NOMO-1 treated with dmso at 0.1 percent for 144 hours (cell line): ENCODE measurements at regions not wholly inside any gene's neighbourhood (a gene's known extent, or its start where the extent isn't known, plus 50 kb on each side); places are given as distances from the start of the nearest gene placed in this dataset.
A peak's percentile ranks its signal among the peaks of the same experiment; 100 is the strongest.
"Not testable (repeated sequence)": the region's sequence is repeated elsewhere in the genome, so short reads cannot be mapped to it uniquely, and the experiment has no call there.

Experiments
- DNase-seq: peaks from one replicate; lab custom pipeline; 2025; ENCODE audit not compliant: unreplicated experiment; lab: John Stamatoyannopoulos, UW

DNA sequence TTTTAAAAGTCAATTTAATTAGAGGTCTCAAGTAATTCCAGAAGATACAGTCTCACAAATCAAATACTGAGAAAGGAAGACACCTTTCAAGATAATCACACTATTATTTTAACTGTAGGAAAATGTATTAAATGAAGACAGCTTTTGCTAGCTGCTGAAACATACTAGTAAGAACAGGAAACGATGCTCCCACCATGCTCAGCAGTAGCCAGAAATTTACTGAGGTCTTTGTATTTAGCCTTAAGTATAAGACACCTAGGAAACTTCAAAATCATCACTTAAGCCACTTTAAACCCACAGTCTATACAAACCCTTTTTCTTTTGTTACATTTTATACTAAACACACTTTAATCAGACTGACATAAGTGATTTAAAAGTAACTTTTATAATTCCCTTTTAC lies 72.7 kb upstream of the NPIPB12 start:
- not testable (repeated sequence) for DNase-seq

DNA sequence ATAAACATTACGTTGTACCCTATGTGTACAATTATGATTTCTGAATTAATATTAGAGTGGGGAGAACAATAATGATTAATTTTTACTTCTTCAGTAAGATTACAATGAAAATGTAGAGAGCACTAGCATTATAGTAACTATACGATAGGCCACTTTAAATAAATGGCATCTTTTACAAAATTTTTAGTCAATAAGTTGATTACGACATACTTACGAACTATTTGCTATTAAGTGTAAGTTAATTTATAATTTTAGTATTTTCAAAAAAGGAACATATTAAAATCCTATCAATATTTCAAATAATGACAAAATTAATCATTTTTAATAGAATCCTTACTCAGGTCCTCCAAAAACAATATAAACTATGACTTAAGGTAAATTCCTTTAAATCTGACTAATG lies 75.6 kb upstream of the NPIPB12 start:
- DNase-seq: not testable (repeated sequence)

DNA sequence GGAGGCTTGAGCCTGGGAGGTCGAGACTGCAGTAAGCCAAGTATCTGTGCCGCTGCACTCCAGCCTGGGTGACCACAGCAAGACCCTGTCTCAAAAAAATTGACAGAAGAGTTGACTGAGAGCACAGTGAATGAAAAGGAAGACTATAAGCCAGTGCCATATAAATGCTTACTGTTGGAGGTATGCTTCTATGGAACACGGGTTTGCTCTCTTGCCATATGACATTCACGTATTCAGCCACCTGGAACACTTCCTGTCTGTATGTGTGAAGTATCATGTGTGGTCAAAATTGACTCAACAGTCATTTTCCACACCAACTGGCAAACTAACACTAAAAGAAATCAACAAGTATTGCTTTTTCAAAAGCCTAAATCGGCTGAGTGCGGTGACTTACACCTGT lies 71.1 kb upstream of the SPN start:
- DNase-seq: not testable (repeated sequence)

DNA sequence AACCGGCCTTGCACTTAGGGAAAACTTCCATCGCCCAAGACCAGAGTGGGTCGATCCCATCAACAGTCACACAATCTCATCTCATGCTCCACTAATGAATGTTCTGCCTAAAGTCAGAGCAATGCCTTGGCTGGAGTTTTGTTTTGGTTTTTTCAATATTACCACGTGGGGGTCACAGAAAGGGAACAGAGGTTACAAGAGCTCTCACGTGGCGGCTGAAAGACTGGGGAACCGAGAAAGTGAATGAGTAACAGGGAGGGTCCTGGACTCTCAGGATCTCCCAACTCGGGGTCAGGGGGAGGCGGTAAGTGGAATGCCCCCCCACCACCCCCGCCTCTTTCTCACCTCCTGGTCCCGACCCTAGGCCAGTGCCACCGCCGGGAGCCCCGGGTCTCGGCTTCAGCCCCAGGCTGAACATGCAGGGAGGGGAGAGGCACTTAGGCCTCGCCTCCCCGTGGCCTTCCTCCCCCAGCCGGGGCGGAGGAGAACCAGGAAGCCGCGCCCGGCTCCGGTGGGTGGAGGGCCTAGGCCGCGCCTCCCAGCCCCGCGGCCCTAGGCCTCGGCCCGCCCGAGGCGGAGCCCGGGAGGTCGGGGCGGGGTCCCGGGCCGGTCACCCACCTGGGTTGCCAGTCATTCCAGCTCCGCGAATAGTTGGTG lies 68.7 kb upstream of the SPN start:
- DNase-seq: not testable (repeated sequence)

DNA sequence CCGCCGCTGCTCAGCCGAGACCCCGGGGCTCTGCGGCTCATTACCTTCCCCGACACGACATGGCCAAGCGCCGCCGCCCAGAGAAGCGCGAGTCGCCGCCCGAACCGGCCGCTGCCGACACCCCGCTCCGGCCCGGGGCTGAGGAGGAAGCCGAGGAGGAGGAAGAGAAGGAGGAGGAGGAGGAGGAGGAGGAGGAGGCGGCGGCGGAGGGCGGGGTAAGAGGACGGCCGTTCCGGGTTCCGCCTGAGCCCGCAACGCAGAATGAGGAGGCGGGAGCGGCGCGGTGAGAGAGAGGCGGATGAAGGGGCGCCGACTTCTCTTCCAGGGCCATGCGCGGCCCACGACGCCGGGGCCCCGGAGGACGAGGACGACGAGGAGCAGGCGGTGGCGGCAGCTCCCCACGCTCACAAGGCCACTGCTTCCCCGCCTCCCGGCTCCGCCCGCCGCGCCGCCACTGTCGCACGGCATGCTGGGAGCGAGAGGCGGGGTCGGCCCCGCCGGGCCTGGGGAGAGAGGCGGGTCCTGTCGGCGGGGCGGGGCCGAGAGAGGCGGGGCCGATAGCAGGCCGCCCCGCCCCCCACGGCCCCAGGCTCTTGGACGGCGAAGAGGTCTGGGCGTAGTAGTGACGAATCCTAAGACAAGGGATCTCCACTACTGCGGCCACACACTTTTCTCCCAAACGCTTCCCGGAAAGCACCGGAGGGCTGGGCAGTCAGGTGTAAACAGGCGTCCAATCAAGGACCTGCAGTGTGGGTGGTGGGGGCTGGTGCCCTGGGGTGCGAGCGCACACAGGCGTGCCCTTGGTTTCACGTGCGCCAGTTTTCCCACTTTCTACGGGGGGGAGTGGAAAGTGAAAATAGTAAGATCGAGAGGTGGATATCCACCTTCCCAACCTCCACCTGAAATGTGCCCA lies 67.9 kb upstream of the SPN start:
- DNase-seq: peak; percentile 68

DNA sequence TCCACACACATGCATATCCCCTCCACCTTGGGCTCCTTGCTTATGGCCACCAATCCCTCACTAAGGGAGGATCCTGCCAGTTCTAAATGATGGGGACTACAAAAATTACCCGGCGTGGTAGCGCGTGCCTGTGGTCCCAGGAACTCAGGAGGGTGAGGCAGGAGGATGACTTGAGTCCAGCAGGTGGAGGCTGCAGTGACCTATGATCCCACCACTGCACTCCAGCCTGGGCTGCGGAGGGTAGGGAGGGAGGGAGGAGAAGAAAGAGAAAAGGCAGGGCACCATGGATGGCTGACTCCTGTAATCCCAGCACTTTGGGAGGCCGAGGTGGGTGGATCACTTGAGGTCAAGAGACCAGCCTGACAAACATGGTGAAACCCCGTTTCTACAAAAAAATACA lies 66.0 kb upstream of the SPN start:
- not testable (repeated sequence) for DNase-seq

DNA sequence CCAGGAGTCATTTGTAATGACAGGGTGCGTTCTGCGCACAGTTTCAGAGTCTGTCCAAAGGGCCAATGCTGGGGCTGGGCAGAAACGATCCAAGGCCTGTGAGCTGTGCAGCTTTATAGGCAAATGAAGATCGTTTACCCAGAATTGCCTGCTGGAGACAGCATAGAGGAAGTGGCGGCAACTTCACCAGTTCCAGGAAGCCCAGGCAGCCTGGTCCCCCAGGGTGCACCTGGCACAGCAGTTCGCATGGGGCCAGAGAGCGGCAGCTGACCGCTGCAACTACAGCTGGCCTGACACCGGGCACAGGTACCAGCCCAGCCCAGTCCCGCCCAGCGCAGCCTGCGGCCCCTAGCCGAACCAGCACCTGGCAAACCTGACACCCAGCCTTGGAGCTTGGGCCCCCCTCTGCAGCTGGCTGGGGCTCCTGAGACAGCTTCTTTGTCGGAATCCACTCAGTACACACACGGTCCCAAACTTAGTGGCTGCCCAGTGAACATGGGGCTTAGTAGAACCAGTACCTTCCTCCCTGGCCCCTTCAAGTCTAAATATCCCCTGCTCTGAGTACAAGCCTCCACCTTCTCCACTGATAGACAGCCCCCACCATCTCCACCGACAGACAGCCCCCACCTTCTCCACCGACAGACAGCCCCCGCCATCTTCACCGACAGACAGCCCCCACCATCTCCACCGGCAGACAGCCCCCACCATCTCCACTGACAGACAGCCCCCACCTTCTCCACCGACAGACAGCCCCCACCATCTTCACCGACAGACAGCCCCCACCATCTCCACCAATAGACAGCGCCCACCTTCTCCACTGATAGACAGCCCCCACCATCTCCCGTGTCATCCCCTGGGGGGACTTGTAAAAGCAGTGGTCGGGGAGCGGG lies 62.7 kb upstream of the SPN start:
- not testable (repeated sequence) for DNase-seq

DNA sequence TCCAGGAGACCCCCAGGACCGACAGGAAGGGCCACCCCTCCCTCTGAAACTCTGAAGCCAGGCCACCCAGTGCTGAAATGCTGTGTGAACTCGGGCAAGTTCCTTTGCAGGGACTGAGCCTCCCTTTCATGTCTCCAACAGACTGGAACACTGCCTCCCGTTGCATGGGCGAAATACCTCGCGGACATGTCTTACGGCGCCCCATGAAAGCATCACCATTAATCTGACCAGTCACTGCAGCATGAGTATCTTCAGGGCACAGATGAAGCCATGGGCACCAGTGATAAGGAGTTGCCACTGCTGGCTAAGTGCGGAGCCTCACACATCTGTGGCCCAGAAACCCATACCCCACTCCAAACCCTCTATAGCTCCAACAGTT lies 60.8 kb upstream of the SPN start:
- DNase-seq: not testable (repeated sequence)

DNA sequence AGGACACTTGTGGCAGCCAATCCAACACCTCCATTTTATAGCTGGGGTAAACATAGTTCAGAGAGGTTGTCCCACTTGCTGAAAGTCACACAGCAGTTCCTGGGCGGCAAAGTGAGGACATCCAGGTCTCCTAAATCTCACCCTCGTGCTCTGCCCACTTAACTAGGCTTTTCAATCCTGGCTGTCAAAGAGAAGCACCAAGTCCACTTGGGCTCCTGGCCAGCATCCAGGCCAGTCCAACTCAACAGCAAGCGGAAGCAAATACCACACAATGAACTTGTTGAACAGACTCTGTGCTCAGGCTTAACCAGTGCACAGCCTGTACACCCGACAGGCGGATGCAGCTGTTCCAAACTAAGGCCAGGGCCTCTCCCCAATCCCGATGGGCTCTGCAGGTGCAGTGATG lies 60.4 kb upstream of the SPN start:
- DNase-seq: not testable (repeated sequence)

DNA sequence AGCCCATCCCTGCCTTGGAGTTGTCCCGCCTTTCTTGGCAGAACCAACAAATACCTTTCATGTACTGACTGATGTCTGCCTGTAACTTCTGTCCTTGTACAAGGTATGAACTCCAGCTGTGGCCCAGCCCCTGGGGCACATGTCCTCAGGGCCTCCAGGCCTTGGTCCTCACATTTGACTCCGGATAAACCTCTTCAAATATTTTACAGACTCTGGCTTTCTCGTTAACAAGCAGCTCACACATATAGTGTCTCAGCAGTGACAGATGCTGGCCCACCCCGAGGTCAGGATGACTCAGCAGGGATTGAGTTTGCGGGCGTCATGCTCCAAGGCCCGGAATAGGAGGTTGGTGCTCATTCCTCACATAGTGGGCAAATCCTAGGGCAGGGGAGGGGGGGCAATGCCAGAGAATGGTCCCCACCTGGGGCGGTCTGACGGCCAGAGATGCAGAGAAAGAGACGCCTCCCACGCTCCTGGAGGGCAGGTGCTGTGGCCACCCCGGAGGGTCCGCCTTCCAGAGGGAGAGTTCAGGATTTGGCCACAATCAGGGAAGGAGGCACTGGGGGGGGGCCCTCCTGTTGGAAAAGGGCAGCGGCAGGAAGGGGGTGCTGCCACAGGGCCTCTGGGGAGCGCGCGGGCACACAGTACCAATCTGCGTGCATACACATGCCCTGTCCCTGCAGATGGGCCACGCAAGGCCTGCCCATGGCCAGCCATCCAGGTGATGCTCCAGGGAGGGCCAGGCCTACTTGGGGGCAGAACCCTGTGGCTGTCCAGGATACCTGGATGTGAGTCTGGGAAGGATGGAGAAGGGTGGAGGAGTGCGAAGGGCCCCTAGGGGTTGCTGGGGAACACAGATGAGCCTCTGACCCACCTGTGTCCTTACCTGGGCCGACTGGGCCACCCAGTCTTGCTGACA lies 58.2 kb upstream of the SPN start:
- not testable (repeated sequence) for DNase-seq

DNA sequence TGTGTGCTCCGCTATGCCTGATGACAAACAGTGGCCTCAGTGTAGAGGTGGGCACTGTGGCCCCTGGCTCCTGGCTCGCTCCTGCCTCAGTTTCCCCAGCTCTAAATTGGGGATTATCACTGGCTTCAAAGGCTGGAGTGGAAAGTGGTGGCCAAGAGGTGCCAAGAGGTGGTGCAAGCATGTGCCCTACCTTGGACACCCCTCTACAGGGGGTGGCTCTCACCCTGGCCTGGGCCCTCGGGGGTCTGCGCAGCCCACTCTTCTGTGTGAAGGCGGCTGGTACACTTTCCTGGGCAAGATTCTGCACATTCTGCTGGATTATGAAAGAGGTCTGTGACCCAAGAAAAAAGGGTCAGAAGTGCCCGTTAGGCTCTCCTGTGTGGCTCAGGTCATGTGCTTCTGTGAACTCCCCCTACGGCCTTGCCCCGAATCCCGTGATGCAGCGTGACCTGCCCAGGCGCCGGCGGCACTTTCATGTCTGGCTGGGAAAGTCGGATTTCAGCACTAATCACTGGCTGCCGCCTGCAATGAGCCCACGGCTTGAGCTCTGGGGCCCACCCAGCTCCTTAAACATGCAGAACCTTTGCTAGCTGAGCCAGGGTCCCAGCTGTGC lies 57.3 kb upstream of the SPN start:
- DNase-seq: not testable (repeated sequence)

DNA sequence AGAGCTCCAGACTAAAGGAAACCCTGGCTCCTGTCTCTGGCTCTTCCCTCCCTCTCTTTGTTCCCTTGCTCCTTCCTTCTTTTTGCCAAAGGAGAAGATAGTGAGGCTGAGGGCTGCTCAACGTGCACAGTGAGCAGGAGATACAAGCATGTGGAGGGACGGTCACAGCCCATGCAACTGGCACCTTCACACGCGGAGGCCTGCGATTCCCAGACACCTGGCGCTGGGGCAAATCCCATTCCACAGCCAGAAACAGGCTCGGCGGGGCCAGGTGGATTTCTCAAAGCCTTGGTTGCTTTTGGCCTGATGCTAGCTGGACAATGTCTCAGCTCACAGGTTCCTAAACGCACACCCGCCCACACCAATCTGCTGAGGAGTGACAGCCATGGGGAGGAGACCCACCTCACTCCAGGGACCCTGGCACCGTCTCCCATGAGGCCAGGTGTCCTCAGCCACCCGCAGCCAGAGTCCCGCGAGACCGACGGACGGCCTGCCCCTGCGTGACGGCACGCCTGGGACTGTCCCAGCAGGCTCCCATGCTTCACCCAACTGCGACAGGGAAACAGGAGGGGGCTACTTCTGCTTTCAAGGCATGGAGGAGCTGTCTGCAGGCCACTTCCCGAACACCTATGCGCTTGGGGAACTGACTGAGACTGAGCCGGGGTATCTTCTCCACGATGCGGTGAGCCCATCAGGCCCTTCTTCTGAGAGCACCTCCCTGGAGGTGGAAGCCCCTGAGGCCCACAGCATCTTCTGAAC lies 56.2 kb upstream of the SPN start:
- not testable (repeated sequence) for DNase-seq

DNA sequence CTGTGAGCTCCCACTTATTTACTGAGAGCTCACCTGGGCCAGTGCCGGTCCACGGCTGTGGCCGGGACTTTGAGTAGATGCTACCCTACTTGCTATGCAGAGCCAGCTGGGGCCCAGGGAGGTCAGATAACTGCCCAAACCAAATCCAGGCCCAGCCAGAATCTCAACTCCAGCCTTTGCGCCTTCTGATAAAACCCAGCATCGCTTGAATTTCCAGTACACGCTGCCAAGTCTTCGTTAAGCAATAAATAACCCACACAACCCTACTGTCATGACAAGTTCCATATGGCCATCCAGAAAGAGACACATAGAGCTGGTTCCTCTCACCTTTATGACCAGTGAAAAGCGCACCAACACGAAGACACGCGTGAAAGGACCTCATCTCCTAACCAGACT lies 55.6 kb upstream of the SPN start:
- DNase-seq: not testable (repeated sequence)

DNA sequence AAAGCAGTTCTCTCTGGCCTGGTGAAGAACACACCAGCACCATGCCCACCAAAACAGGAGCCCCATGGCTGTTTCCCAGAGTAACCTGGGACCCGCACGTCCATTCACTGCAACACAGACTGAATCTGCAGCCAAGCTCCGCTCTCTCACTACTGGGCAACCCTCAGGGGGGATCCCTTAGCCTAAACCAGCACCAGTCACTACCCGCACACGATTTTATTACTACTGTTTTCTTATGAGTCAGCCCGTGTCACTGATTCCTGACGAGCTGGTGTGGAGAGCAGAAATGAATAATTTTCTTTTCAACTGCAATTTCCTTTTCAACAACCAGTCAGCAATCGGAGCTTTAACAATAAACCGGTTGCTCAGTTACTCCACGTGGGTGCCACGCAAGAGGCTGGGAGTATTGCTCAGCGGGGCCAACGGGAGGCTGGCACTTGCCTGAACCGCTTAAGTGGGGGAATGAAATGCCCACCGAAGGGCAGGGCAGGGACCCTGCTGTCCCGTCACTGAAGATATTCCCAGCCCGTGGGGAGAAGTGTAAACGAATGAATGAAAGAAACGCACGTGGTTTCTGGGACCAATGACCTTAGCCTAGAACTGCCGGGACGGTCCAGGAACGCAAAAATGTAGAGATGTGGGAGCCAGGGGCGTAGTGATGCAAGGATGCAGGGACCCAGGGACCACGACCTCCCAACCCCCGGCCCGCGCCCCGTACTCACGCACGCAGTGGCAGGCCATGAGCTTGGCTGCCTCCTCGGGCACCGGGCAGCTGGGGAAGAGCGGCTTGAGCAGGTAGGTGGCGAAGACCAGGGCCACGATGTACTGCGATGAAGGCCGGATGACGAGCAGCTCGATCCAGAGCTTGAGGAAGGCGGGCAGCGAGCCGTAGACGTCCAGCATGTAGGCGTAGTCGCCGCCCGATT lies 50.4 kb upstream of the SPN start:
- not testable (repeated sequence) for DNase-seq
